HG03575 (cell line): ENCODE measurements at regions not wholly inside any gene's neighbourhood (a gene's known extent, or its start where the extent isn't known, plus 50 kb on each side); places are given as distances from the start of the nearest gene placed in this dataset.

Experiments
- ATAC-seq: cut with Tn5 transposase; IDR thresholded peaks from one replicate; pipeline ENCODE4 v1.9.1; 2021; ENCODE audit not compliant: unreplicated experiment, insufficient number of reproducible peaks, low FRiP score; ENCODE audit errors: extremely low read depth

GRCh38 chr1:98073823-98074222 lies 153.0 kb upstream of the DPYD start:
- no peak for ATAC-seq

GRCh38 chr1:98073106-98073505 lies 152.3 kb upstream of the DPYD start:
- ATAC-seq = no peak

DNA sequence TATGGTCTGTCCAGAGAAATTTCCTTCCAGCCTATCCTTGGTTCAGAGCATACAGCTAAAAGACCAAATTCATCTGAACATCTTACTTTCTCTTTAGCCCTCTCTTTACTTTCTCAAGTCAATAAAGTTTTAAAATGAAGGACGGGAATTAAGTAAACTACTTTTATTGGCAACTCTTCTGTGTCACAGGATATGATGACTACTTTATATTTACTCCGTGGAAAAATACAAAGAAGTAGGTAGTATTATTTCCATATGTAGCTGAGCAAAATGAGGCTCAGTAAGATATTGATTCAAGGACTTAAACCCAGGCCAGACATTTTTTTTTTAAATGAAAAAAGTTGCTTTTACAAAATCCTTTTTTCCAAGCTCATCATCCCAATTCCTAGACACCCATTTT lies 151.2 kb upstream of the DPYD start:
- no peak for ATAC-seq

GRCh38 chr1:98068016-98068415 lies 147.2 kb upstream of the DPYD start:
- ATAC-seq = no peak

DNA sequence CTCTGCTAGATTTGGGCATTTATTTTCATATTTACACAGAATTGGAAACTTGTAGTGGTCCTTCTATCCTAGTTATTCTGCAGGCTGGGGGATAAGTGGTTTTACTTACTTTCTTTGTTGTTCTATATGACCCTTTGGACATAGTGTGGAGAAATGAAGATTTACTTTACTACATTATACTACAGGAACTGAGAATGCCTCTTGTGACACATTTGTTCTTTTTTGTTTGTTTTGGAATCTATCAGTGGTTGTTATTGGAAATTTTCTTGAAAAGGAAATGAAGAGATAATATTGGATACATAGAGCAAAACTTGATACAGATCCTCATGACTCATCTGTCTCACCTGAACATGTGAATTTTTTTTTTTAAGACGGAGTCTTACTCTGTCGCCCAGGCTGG lies 146.1 kb upstream of the DPYD start:
- ATAC-seq = no peak

DNA sequence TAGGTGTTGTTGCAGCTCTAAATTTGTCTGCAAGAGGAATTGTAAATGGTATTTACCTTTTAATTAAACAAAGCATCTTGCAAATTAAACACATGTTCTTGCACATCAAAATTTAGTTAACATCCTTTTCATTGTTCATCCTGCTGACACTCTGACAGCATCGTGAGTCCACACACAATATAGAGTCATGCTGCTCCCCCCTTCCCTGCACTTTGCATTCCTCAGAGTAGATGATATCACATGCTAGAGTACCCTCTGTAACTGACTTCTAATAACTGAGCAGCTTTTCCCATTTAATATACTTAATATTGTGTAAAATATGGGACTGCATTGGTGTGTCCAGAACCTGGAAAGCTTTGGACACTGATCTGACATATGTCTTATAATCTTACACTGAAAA lies 138.8 kb upstream of the DPYD start:
- no peak for ATAC-seq

DNA sequence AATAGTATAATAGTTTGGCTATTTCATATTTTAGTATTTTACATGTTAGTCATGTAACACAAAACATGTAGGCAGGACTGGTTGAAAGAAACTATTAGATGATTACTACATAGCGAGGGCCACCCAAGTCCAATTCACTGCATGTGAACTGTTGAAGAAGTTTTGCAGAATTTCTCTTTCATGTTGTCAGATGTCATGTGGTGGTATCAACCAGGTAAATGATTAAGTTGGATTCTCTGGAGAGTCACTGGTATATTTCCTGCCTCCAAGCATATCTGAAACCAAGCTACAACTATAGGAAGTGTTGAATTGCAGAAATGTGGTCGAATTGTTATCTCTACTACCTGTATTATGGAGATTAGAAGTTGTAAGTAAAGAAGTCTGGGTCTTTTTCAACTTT lies 137.8 kb upstream of the DPYD start:
- ATAC-seq = no peak

DNA sequence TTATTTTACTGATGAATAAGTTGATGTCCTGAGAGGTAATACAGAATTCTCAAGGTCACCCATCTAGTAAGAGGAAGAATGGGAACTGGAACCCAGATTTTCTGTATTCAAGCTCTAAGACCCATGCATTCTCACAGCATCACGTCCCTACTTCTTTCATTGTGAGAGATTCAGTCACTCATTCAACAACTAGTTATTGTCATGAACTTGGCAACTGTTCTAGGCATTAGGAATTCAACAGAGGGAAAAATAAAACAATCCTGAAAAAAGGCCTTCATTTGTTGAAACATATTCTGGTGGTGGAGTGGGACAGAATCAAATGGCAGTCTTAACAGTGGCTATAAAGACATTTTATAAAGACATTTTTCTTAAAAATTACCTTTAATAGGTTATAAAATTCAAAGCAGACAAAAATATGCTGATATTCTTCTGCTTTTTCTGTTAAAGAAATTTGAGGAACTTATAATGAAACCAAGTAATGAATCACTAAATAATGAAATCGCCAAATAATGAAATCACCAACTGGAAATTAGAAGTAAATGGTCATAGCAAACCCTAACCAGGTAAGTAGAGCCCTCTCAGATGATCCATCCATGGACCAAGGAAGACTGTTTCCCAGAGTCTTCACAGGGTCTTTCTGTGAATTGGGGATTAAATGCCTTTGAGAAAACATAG lies 136.5 kb upstream of the DPYD start:
- no peak for ATAC-seq

DNA sequence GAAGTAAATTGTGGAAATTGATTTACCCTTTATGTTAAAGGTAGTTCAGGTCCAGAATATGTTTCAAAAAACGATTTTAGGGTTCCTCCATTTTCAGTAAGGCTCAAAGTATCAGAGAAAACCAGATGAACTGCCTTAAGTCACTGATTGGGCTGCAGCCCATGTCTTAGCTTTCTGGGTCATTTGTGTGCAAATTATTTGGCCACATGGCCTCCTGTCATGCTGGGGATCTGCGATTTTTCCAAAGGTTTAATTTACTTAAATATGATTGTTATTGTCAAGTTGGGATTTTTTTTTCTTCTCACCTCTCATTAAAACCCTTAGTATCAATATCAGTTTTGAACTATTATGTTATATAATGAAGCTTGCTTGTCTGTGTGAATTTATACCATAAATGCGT lies 135.9 kb upstream of the DPYD start:
- ATAC-seq = no peak

DNA sequence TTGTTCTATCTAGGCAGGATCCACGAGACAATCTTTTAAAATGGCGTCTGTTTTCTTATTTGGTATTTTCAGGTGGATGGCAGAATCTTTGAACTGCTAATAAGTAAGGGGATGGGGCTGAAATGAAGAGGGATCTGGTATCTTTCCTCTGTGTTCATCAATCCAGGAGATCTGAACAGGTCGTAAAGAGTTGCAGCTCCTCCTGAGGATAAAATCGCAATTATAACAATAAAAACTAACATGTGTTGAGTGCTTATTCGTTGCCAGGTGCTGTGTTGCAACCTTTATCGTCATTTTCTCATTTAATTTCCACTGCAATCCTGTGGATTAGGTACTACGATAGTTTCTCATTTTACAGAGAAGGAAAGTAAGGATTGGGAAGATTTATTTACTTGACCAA lies 134.6 kb upstream of the DPYD start:
- no peak for ATAC-seq

- no peak for ATAC-seq
Measured at GRCh38 chr1:98054786-98055185, 134.0 kb upstream of the DPYD start.

- no peak for ATAC-seq
Measured at GRCh38 chr1:98054367-98054701, 133.5 kb upstream of the DPYD start.

DNA sequence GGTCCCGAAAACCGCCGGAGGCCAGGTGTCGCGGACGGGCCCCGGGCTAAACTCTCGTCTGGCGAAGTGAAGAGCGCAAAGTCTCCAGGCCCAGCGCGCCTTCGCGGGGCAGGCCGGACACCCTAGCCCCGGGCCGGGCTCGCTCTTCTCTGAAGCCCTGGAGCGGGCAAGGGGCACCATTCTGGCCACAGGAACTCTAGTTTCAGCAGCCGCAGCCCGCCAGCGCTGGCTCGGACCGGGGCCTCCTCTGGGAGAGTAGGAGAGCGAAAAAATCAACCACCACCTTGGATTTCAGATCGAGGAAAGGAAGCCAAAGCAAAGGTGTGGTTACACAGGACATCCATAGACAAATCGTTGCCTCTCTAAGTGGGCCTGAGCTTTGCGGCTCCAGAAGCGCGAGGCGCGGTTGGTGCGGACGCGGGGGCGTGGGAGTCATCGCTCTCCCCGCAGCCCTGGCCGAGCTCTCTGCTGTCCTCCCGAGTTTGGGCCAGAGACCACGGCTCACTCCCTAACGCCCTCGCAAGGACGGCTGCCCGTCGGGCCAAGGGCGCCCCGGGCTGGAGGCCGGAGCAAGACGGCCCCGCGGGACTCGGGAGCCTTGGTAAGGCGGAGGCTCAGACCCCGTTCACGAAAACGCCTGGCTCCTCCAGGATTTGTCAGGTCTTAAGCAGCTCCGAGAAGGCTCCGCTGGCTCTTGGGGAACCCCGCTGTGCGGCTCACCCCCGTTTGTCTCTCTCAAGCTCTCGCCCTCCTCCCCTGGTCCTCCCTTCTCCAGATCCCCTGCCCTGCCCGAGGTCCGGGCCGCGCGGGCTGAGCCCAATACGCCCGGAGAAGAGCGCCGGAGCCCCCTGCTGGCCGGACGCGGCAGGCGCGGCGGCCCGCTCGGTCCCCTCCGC lies 132.9 kb upstream of the DPYD start:
- peak; percentile 43 for ATAC-seq

GRCh38 chr1:98051065-98051675 lies 130.3 kb upstream of the DPYD start:
- no peak for ATAC-seq

DNA sequence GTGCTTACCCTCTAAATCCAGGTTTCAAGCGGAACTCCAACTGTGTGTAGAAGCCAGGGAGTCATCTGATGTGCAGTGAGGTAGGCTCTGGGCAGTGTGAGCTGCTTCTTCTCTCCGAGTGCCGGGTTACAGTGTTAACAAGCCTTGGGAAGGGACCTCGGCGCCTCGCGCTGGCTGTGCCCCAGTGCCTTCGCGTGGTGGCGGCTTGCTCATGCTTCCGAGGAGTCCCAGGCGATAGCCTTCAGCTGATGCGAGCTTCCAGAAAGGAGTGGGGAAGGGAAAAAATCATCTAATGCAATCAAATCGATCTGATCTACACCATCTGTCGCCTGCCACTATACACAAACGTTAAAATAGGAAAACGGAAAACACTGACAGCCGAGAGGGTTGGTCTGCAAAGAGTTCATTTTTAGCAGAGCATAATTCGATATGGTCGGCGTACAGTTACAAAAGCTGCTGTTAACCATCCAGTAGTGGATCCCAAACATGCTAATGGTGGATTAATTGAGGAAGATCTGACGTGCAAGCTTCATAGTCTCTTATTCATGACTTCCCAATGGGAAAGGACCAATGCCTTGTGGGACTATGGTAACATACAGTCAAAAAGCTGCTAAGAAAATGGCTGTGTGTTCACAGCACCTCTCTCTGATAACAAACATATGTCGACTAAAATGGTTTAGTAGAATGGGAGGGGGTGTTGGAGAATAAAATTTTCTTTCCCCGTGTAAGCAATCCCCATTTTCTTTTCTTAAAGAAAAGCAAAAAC lies 128.7 kb upstream of the DPYD start:
- no peak for ATAC-seq

- ATAC-seq = no peak
Measured at GRCh38 chr1:98048751-98049325, 128.0 kb upstream of the DPYD start.

DNA sequence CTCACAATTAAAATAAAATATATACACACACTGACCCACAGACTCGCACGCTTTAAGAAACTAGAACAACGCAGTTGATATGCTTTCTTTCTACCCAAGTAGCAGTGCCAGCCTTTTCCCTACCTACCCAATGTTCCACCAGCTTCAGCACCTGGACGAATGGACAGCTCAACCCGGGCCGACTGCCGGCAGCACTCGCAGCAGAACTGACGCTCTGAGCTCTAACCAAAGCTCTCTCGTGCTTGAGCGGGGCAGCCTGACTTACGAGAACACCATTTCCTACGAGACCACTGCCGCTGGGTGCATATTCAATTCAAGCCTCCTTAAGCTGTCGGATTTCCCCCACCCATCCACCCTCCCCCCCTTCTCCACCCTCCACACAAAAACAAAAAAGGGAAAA lies 127.4 kb upstream of the DPYD start:
- ATAC-seq = no peak

DNA sequence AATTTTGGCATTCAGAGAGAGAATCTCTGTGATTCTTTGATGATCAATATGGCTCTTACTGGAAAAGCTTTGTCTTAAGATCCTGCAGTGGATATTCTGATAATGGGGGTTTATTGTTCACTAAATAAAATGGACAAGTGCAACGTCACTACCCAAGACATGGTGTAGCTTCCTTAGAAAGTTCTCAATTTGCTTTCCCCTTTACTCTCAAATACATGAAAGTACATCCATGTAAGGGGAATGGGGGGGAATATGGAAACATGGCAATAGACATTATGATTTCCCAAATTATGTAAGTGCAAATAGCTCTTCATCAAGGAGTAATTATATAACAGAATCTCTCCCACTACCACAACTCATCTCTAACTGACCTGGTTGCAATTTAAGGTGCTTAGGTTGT lies 126.3 kb upstream of the DPYD start:
- ATAC-seq = no peak
